Hematopoietic multipotent progenitor cell treated with erythropoietin and hydrocortisone succinate and interleukin-3 and kit ligand, for 6 days (in vitro differentiated cells): ENCODE measurements at regions not wholly inside any gene's neighbourhood (a gene's known extent, or its start where the extent isn't known, plus 50 kb on each side); places are given as distances from the start of the nearest gene placed in this dataset.
"Not testable (repeated sequence)": the region's sequence is repeated elsewhere in the genome, so short reads cannot be mapped to it uniquely, and the experiment has no call there.

Experiments
- DNase-seq: peaks from one replicate; pipeline ENCODE4 v3.0.0-alpha.2; 2015

GRCh38 chr5:173493846-173494245, 122.6 kb downstream of the BOD1 start:
- DNase-seq = no peak

- no peak for DNase-seq
Observed at GRCh38 chr5:173493040-173493439, 123.4 kb downstream of the BOD1 start.

GRCh38 chr5:173490681-173491080, 125.8 kb downstream of the BOD1 start:
- no peak for DNase-seq

GRCh38 chr5:173488144-173488543, 128.3 kb downstream of the BOD1 start:
- DNase-seq = no peak

- no peak for DNase-seq
Observed at GRCh38 chr5:173487300-173487699, 129.2 kb downstream of the BOD1 start.

- no peak for DNase-seq
Observed at GRCh38 chr5:173486355-173487225, 129.9 kb downstream of the BOD1 start.

- no peak for DNase-seq
Observed at GRCh38 chr5:173484569-173484968, 131.9 kb downstream of the BOD1 start.

- not testable (repeated sequence) for DNase-seq
Observed at GRCh38 chr5:173483599-173483998, 132.9 kb downstream of the BOD1 start.

- DNase-seq = no peak
Observed at GRCh38 chr5:173483160-173483559, 133.3 kb downstream of the BOD1 start.

- DNase-seq = no peak
Observed at GRCh38 chr5:173481821-173482220, 134.6 kb downstream of the BOD1 start.

- DNase-seq = no peak
Observed at GRCh38 chr5:173480896-173481295, 135.6 kb downstream of the BOD1 start.

- no peak for DNase-seq
Observed at GRCh38 chr5:173479711-173480110, 136.7 kb downstream of the BOD1 start.

- DNase-seq = no peak
Observed at GRCh38 chr5:173477345-173478040, 139.0 kb downstream of the BOD1 start.

GRCh38 chr5:173475780-173476179, 140.7 kb downstream of the BOD1 start:
- no peak for DNase-seq

GRCh38 chr5:173474881-173475287, 141.6 kb downstream of the BOD1 start:
- DNase-seq = no peak

- no peak for DNase-seq
Observed at GRCh38 chr5:173473288-173473687, 143.2 kb downstream of the BOD1 start.

GRCh38 chr5:173472784-173473278, 143.6 kb downstream of the BOD1 start:
- no peak for DNase-seq

GRCh38 chr5:173472164-173472563, 143.9 kb upstream of the STC2 start:
- DNase-seq = no peak

GRCh38 chr5:173468821-173469251, 140.6 kb upstream of the STC2 start:
- no peak for DNase-seq

GRCh38 chr5:173466227-173466626, 138.0 kb upstream of the STC2 start:
- no peak for DNase-seq

GRCh38 chr5:173464813-173465212, 136.6 kb upstream of the STC2 start:
- DNase-seq = no peak

GRCh38 chr5:173463207-173463606, 135.0 kb upstream of the STC2 start:
- DNase-seq = no peak

GRCh38 chr5:173458828-173459609, 130.8 kb upstream of the STC2 start:
- DNase-seq = no peak
